H9 (cell line): ENCODE measurements at regions not wholly inside any gene's neighbourhood (a gene's known extent, or its start where the extent isn't known, plus 50 kb on each side); places are given as distances from the start of the nearest gene placed in this dataset.

ENCODE experiments used
- DNase-seq: peaks from one replicate; pipeline ENCODE4 v3.0.0-alpha.2; 2017
- H2AFZ ChIP-seq: one replicate; pipeline ENCODE4 v1.6.1; 2013; ENCODE audit warnings: mild to moderate bottlenecking, low read length, control low read depth, moderate library complexity
- H2AK5ac ChIP-seq: 2 replicates; pipeline ENCODE4 v1.6.1; 2013; ENCODE audit warnings: low read length, control low read depth, mixed read lengths; ENCODE audit not compliant: insufficient read length
- H2BK120ac ChIP-seq: one replicate; pipeline ENCODE4 v1.6.1; 2013; ENCODE audit warnings: low read depth, mild to moderate bottlenecking, low read length, control low read depth, inconsistent platforms; ENCODE audit not compliant: poor library complexity, severe bottlenecking
- H2BK12ac ChIP-seq: 2 replicates; pipeline ENCODE4 v1.6.1; 2013; ENCODE audit warnings: low read length, control low read depth, mixed read lengths, low read depth; ENCODE audit not compliant: insufficient read length
- H2BK15ac ChIP-seq: 2 replicates; pipeline ENCODE4 v1.6.1; 2013; ENCODE audit warnings: low read depth, low read length, control low read depth
- H2BK20ac ChIP-seq: one replicate; pipeline ENCODE4 v1.6.1; 2013; ENCODE audit warnings: low read depth, mild to moderate bottlenecking, low read length, control low read depth, inconsistent platforms; ENCODE audit not compliant: poor library complexity, severe bottlenecking
- H2BK5ac ChIP-seq: 2 replicates; pipeline ENCODE4 v1.6.1; 2013; ENCODE audit warnings: low read length, control low read depth, mixed read lengths; ENCODE audit not compliant: insufficient read length
- H3K14ac ChIP-seq: 2 replicates; pipeline ENCODE4 v1.6.1; 2013; ENCODE audit warnings: low read length, control low read depth; ENCODE audit not compliant: insufficient read depth
- H3K18ac ChIP-seq: 2 replicates; pipeline ENCODE4 v1.6.1; 2013; ENCODE audit warnings: low read depth, mild to moderate bottlenecking, mixed read lengths, low read length, control low read depth; ENCODE audit not compliant: insufficient read length
- H3K23ac ChIP-seq: 2 replicates; pipeline ENCODE4 v1.6.1; 2013; ENCODE audit warnings: low read length, control low read depth, mixed read lengths, low read depth; ENCODE audit not compliant: insufficient read length
- H3K23me2 ChIP-seq: 2 replicates; pipeline ENCODE4 v1.6.1; 2013; ENCODE audit warnings: low read depth, mild to moderate bottlenecking, mixed read lengths, low read length, control low read depth; ENCODE audit not compliant: insufficient read length, poor library complexity, severe bottlenecking
- H3K27ac ChIP-seq: 2 replicates; pipeline ENCODE4 v1.5.1; 2013; ENCODE audit warnings: low read length, control low read depth, mixed read lengths, low read depth; ENCODE audit not compliant: insufficient read length
- H3K27me3 ChIP-seq: 2 replicates; pipeline ENCODE4 v1.6.1; 2013; ENCODE audit warnings: low read length, control low read depth, inconsistent platforms; ENCODE audit not compliant: insufficient read depth
- H3K4ac ChIP-seq: 2 replicates; pipeline ENCODE4 v1.6.1; 2013; ENCODE audit warnings: low read depth, mild to moderate bottlenecking, control low read depth, inconsistent platforms, low read length, moderate library complexity
- H3K4me1 ChIP-seq: 2 replicates; pipeline ENCODE4 v1.6.1; 2013; ENCODE audit warnings: low read length, control low read depth, inconsistent platforms; ENCODE audit not compliant: insufficient read depth
- H3K4me2 ChIP-seq: 2 replicates; pipeline ENCODE4 v1.6.1; 2013; ENCODE audit warnings: low read length, control low read depth, mixed read lengths; ENCODE audit not compliant: insufficient read length, insufficient read depth
- H3K56ac ChIP-seq: 2 replicates; pipeline ENCODE4 v1.6.1; 2013; ENCODE audit warnings: low read depth, mild to moderate bottlenecking, mixed read lengths, low read length, control low read depth; ENCODE audit not compliant: insufficient read length
- H3K79me1 ChIP-seq: 2 replicates; pipeline ENCODE4 v1.6.1; 2013; ENCODE audit warnings: low read depth, mild to moderate bottlenecking, moderate library complexity, low read length, control low read depth, inconsistent platforms; ENCODE audit not compliant: insufficient read depth, poor library complexity, severe bottlenecking
- H3K79me2 ChIP-seq: 2 replicates; pipeline ENCODE4 v1.6.1; 2013; ENCODE audit warnings: low read length, control low read depth, inconsistent platforms; ENCODE audit not compliant: insufficient read depth
- H3K9ac ChIP-seq: 2 replicates; pipeline ENCODE4 v1.6.1; 2013; ENCODE audit warnings: low read length, control low read depth, mixed read lengths; ENCODE audit not compliant: insufficient read length; ENCODE audit errors: extremely low read depth
- H3K9me3 ChIP-seq: one replicate; pipeline ENCODE4 v1.6.1; 2013; ENCODE audit warnings: low read depth, low read length, inconsistent platforms; ENCODE audit not compliant: control insufficient read depth
- H3T11ph ChIP-seq: one replicate; pipeline ENCODE4 v1.6.1; 2013; ENCODE audit warnings: mild to moderate bottlenecking, low read length, control low read depth, inconsistent platforms
- H4K20me1 ChIP-seq: one replicate; pipeline ENCODE4 v1.6.1; 2013; ENCODE audit not compliant: control insufficient read depth, insufficient read length, insufficient read depth
- H4K5ac ChIP-seq: 2 replicates; pipeline ENCODE4 v1.6.1; 2013; ENCODE audit warnings: low read depth, mild to moderate bottlenecking, mixed read lengths, low read length, control low read depth; ENCODE audit not compliant: insufficient read length
- H4K8ac ChIP-seq: replicated peaks from 2 replicates; pipeline ENCODE4 v1.6.1; 2013; ENCODE audit warnings: low read length, control low read depth, mixed read lengths, low read depth; ENCODE audit not compliant: insufficient read length
- H4K91ac ChIP-seq: 2 replicates; pipeline ENCODE4 v1.6.1; 2013; ENCODE audit warnings: low read depth, mild to moderate bottlenecking, moderate library complexity, mixed read lengths, low read length, control low read depth; ENCODE audit not compliant: insufficient read length
- H3K27ac Mint-ChIP-seq, 3 experiments: 2 replicates in 2 of 3; 3 replicates in 1 of 3; pipeline ENCODE4 v1.8.0; 2020 to 2021; ENCODE audit warnings: mixed read lengths in 3 of 3, mild to moderate bottlenecking in 1 of 3, moderate library complexity in 1 of 3
- H3K27me3 Mint-ChIP-seq: 2 replicates; pipeline ENCODE4 v1.8.0; 2021; ENCODE audit warnings: low read depth, mild to moderate bottlenecking, moderate library complexity, mixed read lengths
- H3K36me3 Mint-ChIP-seq, 3 experiments: 2 replicates in 2 of 3; 3 replicates in 1 of 3; pipeline ENCODE4 v1.8.0; 2020 to 2021; ENCODE audit warnings: low read depth in 3 of 3, mixed read lengths in 3 of 3; ENCODE audit not compliant: insufficient read depth in 1 of 3
- H3K4me1 Mint-ChIP-seq, 2 experiments: 2 replicates each; pipeline ENCODE4 v1.8.0; 2020; ENCODE audit warnings: mixed read lengths in 2 of 2
- H3K4me3 Mint-ChIP-seq, 2 experiments: 2 replicates in 1 of 2; 3 replicates in 1 of 2; pipeline ENCODE4 v1.8.0; 2020 to 2021; ENCODE audit warnings: mild to moderate bottlenecking in 2 of 2, mixed read lengths in 2 of 2, moderate library complexity in 1 of 2
- H3K9me3 Mint-ChIP-seq, 2 experiments: 2 replicates in 1 of 2; 3 replicates in 1 of 2; pipeline ENCODE4 v1.8.0; 2020; ENCODE audit warnings: mild to moderate bottlenecking in 2 of 2, mixed read lengths in 2 of 2, moderate library complexity in 1 of 2
- WGBS: extraction: QIAGEN DNeasy Blood & Tissue Kit; methylation state at CpG from one replicate; pipeline ENCODE4 v1.1.7; 2013; ENCODE audit warnings: missing lambda C conversion rate, low lambda C conversion rate, mixed read lengths; ENCODE audit not compliant: insufficient read length; ENCODE audit errors: extremely low coverage; 5-methylcytosine and 5-hydroxymethylcytosine counted together
- TF ChIP-seq, protein P1 (sequence below): fragments of 200-600 bp; sonication (generic); conservative IDR thresholded peaks from 3 replicates; pipeline ENCODE4 v1.8.0; 2021; ENCODE audit warnings: antibody characterized with exemption, mild to moderate bottlenecking

- no peaks in the 10 kb centered on the region for H3K9me3 Mint-ChIP-seq
- H3K27me3 ChIP-seq: no peaks in the 10 kb centered on the region
- no peak for DNase-seq
- no peak overlapping the region for H3T11ph ChIP-seq
- H4K91ac ChIP-seq: no peak overlapping the region
- no peak overlapping the region for H2AFZ ChIP-seq
- no peak overlapping the region for H4K8ac ChIP-seq
- no peaks in the 10 kb centered on the region for H3K4me1 ChIP-seq
- H3K27me3 Mint-ChIP-seq: no peaks in the 10 kb centered on the region
- H3K4me1 Mint-ChIP-seq: peaks cover 2 to 3% of the 10 kb centered on the region in 2 experiments; a peak in 1 of 4 replicates
- no peaks in the 10 kb centered on the region for H3K79me2 ChIP-seq
- TF ChIP-seq, protein P1, sequence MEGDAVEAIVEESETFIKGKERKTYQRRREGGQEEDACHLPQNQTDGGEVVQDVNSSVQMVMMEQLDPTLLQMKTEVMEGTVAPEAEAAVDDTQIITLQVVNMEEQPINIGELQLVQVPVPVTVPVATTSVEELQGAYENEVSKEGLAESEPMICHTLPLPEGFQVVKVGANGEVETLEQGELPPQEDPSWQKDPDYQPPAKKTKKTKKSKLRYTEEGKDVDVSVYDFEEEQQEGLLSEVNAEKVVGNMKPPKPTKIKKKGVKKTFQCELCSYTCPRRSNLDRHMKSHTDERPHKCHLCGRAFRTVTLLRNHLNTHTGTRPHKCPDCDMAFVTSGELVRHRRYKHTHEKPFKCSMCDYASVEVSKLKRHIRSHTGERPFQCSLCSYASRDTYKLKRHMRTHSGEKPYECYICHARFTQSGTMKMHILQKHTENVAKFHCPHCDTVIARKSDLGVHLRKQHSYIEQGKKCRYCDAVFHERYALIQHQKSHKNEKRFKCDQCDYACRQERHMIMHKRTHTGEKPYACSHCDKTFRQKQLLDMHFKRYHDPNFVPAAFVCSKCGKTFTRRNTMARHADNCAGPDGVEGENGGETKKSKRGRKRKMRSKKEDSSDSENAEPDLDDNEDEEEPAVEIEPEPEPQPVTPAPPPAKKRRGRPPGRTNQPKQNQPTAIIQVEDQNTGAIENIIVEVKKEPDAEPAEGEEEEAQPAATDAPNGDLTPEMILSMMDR: no peak
- H3K4me3 Mint-ChIP-seq: no peak overlapping the region
- H2BK12ac ChIP-seq: no peak overlapping the region
- H3K18ac ChIP-seq: no peak overlapping the region
- no peak overlapping the region for H3K23ac ChIP-seq
- H3K79me1 ChIP-seq: no peaks in the 10 kb centered on the region
- H3K4me2 ChIP-seq: no peak overlapping the region
- no peak overlapping the region for H3K4ac ChIP-seq
- H2BK20ac ChIP-seq: no peak overlapping the region
- no peaks in the 10 kb centered on the region for H4K20me1 ChIP-seq
- H2AK5ac ChIP-seq: no peak overlapping the region
- no peak overlapping the region for H2BK120ac ChIP-seq
- H3K36me3 Mint-ChIP-seq: no peaks in the 10 kb centered on the region
- no peak overlapping the region for H3K27ac ChIP-seq
- H2BK15ac ChIP-seq: no peak overlapping the region
- no peak overlapping the region for H3K14ac ChIP-seq
- no peak overlapping the region for H2BK5ac ChIP-seq
- no peaks in the 10 kb centered on the region for H3K23me2 ChIP-seq
- no peak overlapping the region for H4K5ac ChIP-seq
- H3K9me3 ChIP-seq: no peaks in the 10 kb centered on the region
- H3K56ac ChIP-seq: no peak overlapping the region
- no peak overlapping the region for H3K27ac Mint-ChIP-seq
- H3K9ac ChIP-seq: no peak overlapping the region
- no CpG with 5 or more reads among the region's 3 CpGs for WGBS
Observed at GRCh38 chr20:51869002-51869401, 66.7 kb upstream of the SALL4 start.
